RWPE1 (cell line): ENCODE measurements at regions not wholly inside any gene's neighbourhood (a gene's known extent, or its start where the extent isn't known, plus 50 kb on each side); places are given as distances from the start of the nearest gene placed in this dataset.

Experiments
- CTCF ChIA-PET: fragments of 350-600 bp; sonication (Branson Sonifier 250); formaldehyde crosslinking; extraction: SDS; loops from one replicate; lab custom pipeline; 2021; lab: Yijun Ruan, JAX
- POLR2A ChIA-PET: fragments of 400-600 bp; formaldehyde crosslinking; extraction: SDS; loops from one replicate; lab custom pipeline; 2020; ENCODE audit warnings: antibody characterized with exemption; ENCODE audit not compliant: low non-redundant PET; lab: Yijun Ruan, JAX
- DNase-seq: peaks from one replicate; pipeline ENCODE4 v3.0.0; 2012; ENCODE audit warnings: low spot score
- H3K27ac ChIP-seq: fragments of 450-650 bp; 2 replicates; pipeline ENCODE4 v1.5.1; 2017
- TF ChIP-seq, protein P1 (sequence below): fragments of 450-650 bp; conservative IDR thresholded peaks from 2 replicates; pipeline ENCODE4 v1.5.1; 2017; ENCODE audit warnings: low read depth, mild to moderate bottlenecking

DNA sequence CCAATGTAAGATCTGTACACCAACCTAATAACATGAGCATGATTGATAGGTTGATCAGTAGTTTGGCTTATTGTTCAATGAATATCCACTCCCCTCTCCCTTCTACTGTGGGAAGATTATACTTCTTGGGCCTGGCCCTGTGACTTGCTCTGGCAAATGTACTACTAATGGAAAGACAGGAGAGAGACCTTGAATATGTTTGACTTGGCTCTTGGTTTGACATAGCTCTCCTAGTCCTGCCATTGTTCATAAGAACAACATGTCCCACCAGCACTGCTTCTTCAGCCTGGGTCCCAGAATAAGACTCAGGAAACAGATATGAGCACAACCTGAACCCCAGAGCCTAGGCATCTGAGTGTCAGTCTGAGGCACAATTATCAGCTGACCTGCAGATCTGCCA, 112.8 kb upstream of the RESF1 start:
- POLR2A ChIA-PET, result no interaction called here
- no peak overlapping the region for H3K27ac ChIP-seq
- CTCF ChIA-PET, result no interaction called here
- DNase-seq, result no peak
- TF ChIP-seq, protein P1, sequence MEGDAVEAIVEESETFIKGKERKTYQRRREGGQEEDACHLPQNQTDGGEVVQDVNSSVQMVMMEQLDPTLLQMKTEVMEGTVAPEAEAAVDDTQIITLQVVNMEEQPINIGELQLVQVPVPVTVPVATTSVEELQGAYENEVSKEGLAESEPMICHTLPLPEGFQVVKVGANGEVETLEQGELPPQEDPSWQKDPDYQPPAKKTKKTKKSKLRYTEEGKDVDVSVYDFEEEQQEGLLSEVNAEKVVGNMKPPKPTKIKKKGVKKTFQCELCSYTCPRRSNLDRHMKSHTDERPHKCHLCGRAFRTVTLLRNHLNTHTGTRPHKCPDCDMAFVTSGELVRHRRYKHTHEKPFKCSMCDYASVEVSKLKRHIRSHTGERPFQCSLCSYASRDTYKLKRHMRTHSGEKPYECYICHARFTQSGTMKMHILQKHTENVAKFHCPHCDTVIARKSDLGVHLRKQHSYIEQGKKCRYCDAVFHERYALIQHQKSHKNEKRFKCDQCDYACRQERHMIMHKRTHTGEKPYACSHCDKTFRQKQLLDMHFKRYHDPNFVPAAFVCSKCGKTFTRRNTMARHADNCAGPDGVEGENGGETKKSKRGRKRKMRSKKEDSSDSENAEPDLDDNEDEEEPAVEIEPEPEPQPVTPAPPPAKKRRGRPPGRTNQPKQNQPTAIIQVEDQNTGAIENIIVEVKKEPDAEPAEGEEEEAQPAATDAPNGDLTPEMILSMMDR, result no peak

DNA sequence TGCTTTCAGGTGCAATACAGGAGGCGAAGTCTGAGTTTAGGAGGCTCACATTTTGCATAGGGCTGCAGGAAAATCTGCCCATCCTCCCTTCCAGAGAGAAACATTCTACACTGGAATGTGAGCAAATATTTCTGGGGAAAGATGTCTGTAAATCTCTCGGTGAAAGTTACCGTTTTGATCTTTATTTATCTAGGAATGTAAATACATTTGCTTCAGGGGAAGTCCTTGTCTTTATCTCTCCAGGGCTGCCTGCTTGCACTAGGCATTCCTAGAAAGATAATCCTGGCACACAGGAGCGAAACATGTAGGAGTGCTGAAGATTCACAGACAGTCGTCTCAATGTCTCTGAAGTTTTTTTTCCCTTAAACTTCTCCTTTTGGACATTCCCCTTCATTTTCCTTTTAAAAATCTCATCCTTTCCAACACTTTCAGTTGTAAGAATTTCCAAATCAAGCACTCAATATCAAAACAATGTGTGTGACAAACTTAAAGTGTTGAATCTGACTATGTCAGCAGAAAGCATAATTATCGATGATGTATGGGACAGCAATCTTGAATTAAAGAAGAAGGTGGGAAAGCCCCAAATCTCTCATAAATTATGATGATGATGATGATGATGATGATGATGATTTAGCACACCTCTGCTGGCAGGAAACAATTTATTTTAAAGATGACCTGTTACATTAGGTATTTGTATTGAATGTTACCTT, 113.4 kb upstream of the RESF1 start:
- H3K27ac ChIP-seq, result no peak overlapping the region
- CTCF ChIA-PET, result no interaction called here
- POLR2A ChIA-PET, result no interaction called here
- DNase-seq, result no peak
- TF ChIP-seq, protein P1, result no peak

DNA sequence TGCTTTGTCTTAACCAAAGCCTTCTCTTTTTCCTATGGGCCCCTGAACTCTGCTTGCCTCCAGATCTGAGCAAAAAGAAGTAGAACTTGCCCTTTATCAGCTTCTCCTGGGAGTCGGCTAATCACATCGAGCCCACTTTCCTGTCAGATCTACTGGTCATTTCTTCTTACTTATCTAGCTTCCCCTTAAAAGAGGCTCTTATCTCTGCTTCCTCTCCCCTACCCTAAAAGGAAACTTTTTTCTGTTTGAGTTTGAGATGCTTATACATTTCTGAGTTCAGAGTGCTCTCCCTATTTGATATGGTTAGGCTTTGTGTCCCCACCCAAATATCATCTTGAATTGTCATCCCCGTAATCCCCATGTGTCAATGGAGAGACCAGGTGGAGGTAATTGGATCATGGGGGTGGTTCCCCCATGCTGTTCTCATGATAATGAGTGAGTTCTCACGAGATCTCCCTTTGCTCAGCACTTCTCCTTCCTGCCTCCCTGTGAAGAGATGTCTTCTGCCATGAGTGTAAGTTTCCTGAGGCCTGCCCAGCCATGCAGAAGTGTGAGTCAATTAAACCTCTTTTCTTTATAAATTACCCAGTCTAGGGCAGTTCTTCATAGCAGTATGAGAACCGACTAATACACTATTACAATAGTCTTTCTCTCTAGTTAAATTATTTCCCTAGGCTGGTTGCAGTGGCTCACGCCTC, 114.7 kb upstream of the AMN1 start:
- no peak overlapping the region for H3K27ac ChIP-seq
- ChIA-PET POLR2A (no interaction called here), CTCF (interaction anchor here (0.6 kb wide), 1 partner anchor 34 kb away, joined by 3 read pairs; no protein-coding TSS in a partner anchor)
- no peak for DNase-seq
- TF ChIP-seq, protein P1, result no peak

DNA sequence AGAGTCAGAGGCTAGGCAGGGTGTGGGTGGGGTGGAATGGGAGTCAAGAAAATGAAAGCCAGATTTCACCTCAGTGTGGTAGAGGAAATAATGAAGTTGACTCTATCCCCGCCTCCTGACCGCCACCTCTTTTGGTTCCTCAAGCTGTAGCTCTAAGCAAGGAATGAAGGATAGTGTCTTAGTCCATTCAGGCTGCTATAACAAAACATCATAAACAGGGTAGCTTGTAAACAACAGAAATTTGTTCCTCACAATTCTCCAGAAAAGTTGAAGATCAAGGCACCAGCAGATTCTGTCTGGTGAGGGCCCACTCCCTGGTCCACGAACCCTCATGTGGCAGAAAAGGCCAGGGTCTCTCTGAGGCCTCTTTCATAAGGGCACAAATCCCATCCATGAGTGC, 109.1 kb upstream of the AMN1 start:
- TF ChIP-seq, protein P1, result no peak
- POLR2A ChIA-PET, result no interaction called here
- no peak for DNase-seq
- no peak overlapping the region for H3K27ac ChIP-seq
- CTCF ChIA-PET, result no interaction called here

DNA sequence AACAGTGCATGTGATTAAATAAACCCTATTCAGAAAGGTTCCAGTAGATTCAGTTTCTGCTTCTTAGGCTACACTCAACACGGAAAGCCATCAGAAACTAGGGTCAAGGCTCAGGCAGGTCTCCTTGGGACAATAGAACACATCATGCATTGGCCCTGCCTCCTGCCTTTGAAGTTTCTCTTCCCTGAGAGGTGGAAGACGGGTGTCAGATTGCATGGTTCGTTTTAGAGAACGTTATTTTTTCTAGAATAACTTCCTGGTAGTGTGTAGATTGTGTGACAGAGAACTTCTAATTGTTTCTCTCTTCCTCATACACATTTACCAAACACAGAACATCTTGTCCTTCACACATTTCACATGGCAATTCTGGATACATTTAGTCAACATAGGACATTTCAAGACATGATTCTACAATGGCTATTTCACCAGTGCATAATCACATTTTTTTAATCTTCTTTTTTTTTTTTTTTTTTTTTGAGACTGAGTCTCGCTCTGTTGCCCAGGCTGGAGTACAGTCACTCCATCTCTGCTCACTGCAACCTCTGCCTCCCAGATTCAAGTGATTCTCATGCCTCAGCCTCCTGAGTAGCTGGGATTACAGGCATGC, 106.6 kb upstream of the AMN1 start:
- POLR2A ChIA-PET, result no interaction called here
- CTCF ChIA-PET, result no interaction called here
- TF ChIP-seq, protein P1, result no peak
- DNase-seq, result no peak
- no peak overlapping the region for H3K27ac ChIP-seq

DNA sequence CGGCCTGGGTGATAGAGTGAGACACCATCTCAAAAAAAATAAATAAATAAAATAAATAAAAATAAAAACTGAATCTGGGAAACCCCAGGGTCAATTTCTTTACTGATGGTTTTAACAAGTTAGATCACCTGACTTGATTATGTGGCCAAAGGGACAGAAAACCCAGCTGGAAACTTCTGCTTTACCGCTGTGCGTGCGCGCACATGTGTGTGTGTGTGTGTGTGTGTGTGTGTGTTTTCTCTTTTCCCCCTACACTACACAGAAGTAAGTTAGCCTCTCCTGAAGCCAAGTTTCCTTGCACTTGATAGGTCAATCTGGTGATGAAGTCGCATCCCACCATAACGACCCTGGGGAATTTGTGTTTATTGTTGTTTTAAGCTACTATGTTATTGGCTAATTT, 105.3 kb upstream of the AMN1 start:
- no peak overlapping the region for H3K27ac ChIP-seq
- TF ChIP-seq, protein P1, result no peak
- POLR2A ChIA-PET, result interaction anchor here (0.5 kb wide), 1 partner anchor 69 kb away, joined by 3 read pairs; no protein-coding TSS in a partner anchor

More for the DNA sequence above, 105.3 kb upstream of the AMN1 start:
- no peak for DNase-seq
- CTCF ChIA-PET, result no interaction called here
